ENCODE measurements at regions not wholly inside any gene's neighbourhood (a gene's known extent, or its start where the extent isn't known, plus 50 kb on each side); places are given as distances from the start of the nearest gene placed in this dataset.

DNA sequence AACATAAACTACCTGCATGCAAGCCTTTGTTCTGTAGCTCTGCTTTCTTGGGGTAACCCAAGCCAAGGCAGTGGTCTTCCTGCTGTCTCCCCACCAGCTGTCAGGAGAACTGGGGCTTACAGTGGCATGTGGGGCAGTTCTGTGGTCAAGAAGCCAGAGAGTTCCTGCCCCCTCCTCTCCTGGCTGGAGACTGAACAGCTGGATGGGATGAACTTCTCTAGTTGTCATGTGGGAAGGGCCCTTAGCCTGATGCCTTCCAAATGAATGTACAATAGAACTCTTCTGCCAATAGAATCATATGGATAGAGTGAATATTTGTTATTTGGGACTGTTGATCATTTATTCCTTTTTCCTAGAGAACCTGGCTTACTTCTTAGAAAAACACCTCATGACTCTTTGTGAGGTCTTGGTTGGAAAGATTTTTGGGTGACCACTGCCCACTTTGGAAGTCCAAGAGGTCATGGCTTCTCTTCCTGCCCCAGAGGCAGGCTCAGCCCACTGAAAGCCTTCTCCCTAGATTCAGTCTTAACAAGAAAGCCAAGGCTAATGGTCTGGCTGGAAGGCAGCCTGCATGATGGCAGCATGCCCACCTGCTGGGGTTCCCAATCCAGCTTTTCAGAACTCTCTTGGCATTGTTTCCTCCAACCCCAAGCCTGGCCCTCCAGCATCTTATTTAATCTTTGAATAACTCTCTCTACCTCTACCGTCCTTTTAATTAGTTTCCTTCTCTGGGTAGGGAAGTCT, 462.9 kb upstream of the PROK2 start:
- TF ChIP-seq, protein P1, sequence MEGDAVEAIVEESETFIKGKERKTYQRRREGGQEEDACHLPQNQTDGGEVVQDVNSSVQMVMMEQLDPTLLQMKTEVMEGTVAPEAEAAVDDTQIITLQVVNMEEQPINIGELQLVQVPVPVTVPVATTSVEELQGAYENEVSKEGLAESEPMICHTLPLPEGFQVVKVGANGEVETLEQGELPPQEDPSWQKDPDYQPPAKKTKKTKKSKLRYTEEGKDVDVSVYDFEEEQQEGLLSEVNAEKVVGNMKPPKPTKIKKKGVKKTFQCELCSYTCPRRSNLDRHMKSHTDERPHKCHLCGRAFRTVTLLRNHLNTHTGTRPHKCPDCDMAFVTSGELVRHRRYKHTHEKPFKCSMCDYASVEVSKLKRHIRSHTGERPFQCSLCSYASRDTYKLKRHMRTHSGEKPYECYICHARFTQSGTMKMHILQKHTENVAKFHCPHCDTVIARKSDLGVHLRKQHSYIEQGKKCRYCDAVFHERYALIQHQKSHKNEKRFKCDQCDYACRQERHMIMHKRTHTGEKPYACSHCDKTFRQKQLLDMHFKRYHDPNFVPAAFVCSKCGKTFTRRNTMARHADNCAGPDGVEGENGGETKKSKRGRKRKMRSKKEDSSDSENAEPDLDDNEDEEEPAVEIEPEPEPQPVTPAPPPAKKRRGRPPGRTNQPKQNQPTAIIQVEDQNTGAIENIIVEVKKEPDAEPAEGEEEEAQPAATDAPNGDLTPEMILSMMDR (IDR thresholded peaks at IDR 0.05; ENCODE audit: insufficient read depth, low read depth, low read length): no peak
- TF ChIP-seq EZH2 (IDR thresholded peaks at IDR 0.05; ENCODE audit: insufficient read depth, low read length): no peak

All from astrocyte (in vitro differentiated cells and primary cell).